ENCODE measurements at regions not wholly inside any gene's neighbourhood (a gene's known extent, or its start where the extent isn't known, plus 50 kb on each side); places are given as distances from the start of the nearest gene placed in this dataset.

- TF ChIP-seq, protein P1, sequence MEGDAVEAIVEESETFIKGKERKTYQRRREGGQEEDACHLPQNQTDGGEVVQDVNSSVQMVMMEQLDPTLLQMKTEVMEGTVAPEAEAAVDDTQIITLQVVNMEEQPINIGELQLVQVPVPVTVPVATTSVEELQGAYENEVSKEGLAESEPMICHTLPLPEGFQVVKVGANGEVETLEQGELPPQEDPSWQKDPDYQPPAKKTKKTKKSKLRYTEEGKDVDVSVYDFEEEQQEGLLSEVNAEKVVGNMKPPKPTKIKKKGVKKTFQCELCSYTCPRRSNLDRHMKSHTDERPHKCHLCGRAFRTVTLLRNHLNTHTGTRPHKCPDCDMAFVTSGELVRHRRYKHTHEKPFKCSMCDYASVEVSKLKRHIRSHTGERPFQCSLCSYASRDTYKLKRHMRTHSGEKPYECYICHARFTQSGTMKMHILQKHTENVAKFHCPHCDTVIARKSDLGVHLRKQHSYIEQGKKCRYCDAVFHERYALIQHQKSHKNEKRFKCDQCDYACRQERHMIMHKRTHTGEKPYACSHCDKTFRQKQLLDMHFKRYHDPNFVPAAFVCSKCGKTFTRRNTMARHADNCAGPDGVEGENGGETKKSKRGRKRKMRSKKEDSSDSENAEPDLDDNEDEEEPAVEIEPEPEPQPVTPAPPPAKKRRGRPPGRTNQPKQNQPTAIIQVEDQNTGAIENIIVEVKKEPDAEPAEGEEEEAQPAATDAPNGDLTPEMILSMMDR (IDR thresholded peaks at IDR 0.05; ENCODE audit: poor library complexity): no peak
- no peak for TF ChIP-seq EZH2 (IDR thresholded peaks at IDR 0.05; ENCODE audit: borderline replicate concordance)
These were observed 189.8 kb upstream of the CDH5 start for GRCh38 chr16:66176731-66177130.
